HG03039 (cell line): ENCODE measurements at regions not wholly inside any gene's neighbourhood (a gene's known extent, or its start where the extent isn't known, plus 50 kb on each side); places are given as distances from the start of the nearest gene placed in this dataset.
"Not testable (repeated sequence)": the region's sequence is repeated elsewhere in the genome, so short reads cannot be mapped to it uniquely, and the experiment has no call there.

ENCODE experiments used
- ATAC-seq: cut with Tn5 transposase; IDR thresholded peaks from one replicate; pipeline ENCODE4 v1.9.1; 2021; ENCODE audit warnings: mild to moderate bottlenecking, moderate library complexity; ENCODE audit not compliant: unreplicated experiment

GRCh38 chr4:103318327-103318726, 120.2 kb upstream of the CENPE start:
- ATAC-seq: no peak

GRCh38 chr4:103308248-103308561, 110.1 kb upstream of the CENPE start:
- ATAC-seq: no peak

GRCh38 chr4:103307453-103308247, 109.5 kb upstream of the CENPE start:
- ATAC-seq: no peak

GRCh38 chr4:103306870-103307375, 108.8 kb upstream of the CENPE start:
- no peak for ATAC-seq

- ATAC-seq: no peak
These were observed 107.2 kb upstream of the CENPE start for GRCh38 chr4:103305355-103305754.

GRCh38 chr4:103303011-103303410, 104.9 kb upstream of the CENPE start:
- no peak for ATAC-seq

GRCh38 chr4:103292959-103293358, 94.8 kb upstream of the CENPE start:
- ATAC-seq: no peak

GRCh38 chr4:103292373-103292772, 94.2 kb upstream of the CENPE start:
- no peak for ATAC-seq

GRCh38 chr4:103289186-103289585, 91.0 kb upstream of the CENPE start:
- no peak for ATAC-seq

- ATAC-seq: no peak
These were observed 74.0 kb upstream of the CENPE start for GRCh38 chr4:103272174-103272573.

- no peak for ATAC-seq
These were observed 70.6 kb upstream of the CENPE start for GRCh38 chr4:103268746-103269145.

- ATAC-seq: no peak
These were observed 66.8 kb upstream of the CENPE start for GRCh38 chr4:103264905-103265304.

GRCh38 chr4:103256068-103256467, 57.9 kb upstream of the CENPE start:
- not testable (repeated sequence) for ATAC-seq
